ENCODE measurements at regions not wholly inside any gene's neighbourhood (a gene's known extent, or its start where the extent isn't known, plus 50 kb on each side); places are given as distances from the start of the nearest gene placed in this dataset.

DNA sequence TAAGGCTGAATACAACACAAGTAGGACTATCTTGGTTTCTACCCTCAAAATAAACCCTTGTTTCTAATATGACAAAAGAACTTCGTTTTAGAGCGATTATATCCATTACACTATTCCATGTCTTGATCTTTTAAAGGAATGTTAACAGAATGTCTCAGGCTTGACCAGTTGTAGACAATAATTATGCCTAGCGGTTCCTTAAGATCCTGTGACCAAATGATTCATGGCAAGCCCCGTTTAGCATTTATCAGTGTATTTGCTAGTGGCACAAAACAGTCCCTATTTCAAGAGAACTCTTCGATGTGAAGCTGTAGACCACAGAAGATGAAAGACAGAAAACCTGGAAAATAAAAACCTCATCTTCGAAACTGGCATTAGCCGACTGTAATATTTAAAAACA lies 200.9 kb upstream of the SOX9 start:
- TF ChIP-seq EGR1 (IDR thresholded peaks at IDR 0.05) (no peak), CEBPB (IDR thresholded peaks at IDR 0.05) (no peak), TEAD4 (IDR thresholded peaks at IDR 0.05) (no peak), CREB1 (IDR thresholded peaks at IDR 0.05; ENCODE audit: low read depth) (no peak), YY1 (IDR thresholded peaks at IDR 0.05; ENCODE audit: low read depth) (no peak), TCF12 (IDR thresholded peaks at IDR 0.05; ENCODE audit: low read depth) (no peak), TAF1 (IDR thresholded peaks at IDR 0.05; ENCODE audit: low read depth) (no peak), ZBTB7A (IDR thresholded peaks at IDR 0.05; ENCODE audit: low read depth) (no peak), RAD21 (IDR thresholded peaks at IDR 0.05; ENCODE audit: low read depth) (no peak), NFIC (IDR thresholded peaks at IDR 0.05) (no peak), EP300 (IDR thresholded peaks at IDR 0.05; ENCODE audit: borderline replicate concordance) (no peak), FOXM1 (IDR thresholded peaks at IDR 0.05; ENCODE audit: borderline replicate concordance, low read depth) (no peak)
- TF ChIP-seq, protein P1, sequence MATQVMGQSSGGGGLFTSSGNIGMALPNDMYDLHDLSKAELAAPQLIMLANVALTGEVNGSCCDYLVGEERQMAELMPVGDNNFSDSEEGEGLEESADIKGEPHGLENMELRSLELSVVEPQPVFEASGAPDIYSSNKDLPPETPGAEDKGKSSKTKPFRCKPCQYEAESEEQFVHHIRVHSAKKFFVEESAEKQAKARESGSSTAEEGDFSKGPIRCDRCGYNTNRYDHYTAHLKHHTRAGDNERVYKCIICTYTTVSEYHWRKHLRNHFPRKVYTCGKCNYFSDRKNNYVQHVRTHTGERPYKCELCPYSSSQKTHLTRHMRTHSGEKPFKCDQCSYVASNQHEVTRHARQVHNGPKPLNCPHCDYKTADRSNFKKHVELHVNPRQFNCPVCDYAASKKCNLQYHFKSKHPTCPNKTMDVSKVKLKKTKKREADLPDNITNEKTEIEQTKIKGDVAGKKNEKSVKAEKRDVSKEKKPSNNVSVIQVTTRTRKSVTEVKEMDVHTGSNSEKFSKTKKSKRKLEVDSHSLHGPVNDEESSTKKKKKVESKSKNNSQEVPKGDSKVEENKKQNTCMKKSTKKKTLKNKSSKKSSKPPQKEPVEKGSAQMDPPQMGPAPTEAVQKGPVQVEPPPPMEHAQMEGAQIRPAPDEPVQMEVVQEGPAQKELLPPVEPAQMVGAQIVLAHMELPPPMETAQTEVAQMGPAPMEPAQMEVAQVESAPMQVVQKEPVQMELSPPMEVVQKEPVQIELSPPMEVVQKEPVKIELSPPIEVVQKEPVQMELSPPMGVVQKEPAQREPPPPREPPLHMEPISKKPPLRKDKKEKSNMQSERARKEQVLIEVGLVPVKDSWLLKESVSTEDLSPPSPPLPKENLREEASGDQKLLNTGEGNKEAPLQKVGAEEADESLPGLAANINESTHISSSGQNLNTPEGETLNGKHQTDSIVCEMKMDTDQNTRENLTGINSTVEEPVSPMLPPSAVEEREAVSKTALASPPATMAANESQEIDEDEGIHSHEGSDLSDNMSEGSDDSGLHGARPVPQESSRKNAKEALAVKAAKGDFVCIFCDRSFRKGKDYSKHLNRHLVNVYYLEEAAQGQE (IDR thresholded peaks at IDR 0.05; ENCODE audit: low read depth), result no peak
- TF ChIP-seq, protein P2, sequence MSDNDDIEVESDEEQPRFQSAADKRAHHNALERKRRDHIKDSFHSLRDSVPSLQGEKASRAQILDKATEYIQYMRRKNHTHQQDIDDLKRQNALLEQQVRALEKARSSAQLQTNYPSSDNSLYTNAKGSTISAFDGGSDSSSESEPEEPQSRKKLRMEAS (IDR thresholded peaks at IDR 0.05), result no peak
- TF ChIP-seq, protein P3, sequence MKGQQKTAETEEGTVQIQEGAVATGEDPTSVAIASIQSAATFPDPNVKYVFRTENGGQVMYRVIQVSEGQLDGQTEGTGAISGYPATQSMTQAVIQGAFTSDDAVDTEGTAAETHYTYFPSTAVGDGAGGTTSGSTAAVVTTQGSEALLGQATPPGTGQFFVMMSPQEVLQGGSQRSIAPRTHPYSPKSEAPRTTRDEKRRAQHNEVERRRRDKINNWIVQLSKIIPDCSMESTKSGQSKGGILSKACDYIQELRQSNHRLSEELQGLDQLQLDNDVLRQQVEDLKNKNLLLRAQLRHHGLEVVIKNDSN (IDR thresholded peaks at IDR 0.05), result no peak

DNA sequence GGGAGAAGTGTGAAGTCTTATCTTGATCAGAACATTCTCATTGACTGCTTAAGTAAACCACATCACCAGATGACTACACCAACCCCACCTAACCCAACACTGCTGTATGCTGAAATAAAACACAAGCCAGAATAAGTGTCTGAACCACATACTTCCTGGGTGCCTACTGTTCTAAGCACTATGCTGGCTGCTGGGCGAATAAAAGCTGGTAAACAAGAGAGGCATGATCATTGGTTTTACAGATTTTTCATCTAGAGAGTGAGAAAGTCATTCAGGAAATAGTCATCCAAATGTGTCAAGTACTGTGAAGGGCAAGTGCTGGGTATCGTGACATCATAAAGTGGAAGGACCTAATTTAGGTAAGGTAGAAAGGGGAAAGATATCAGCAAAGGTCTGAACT lies 199.0 kb upstream of the SOX9 start:
- TF ChIP-seq CEBPB (IDR thresholded peaks at IDR 0.05), result no peak
- TF ChIP-seq, protein P3 (IDR thresholded peaks at IDR 0.05), result no peak
- no peak for TF ChIP-seq TEAD4 (IDR thresholded peaks at IDR 0.05)
- no peak for TF ChIP-seq CREB1 (IDR thresholded peaks at IDR 0.05; ENCODE audit: low read depth)
- TF ChIP-seq EGR1 (IDR thresholded peaks at IDR 0.05), result no peak
- no peak for TF ChIP-seq YY1 (IDR thresholded peaks at IDR 0.05; ENCODE audit: low read depth)
- no peak for TF ChIP-seq ZBTB7A (IDR thresholded peaks at IDR 0.05; ENCODE audit: low read depth)
- TF ChIP-seq EP300 (IDR thresholded peaks at IDR 0.05; ENCODE audit: borderline replicate concordance), result no peak
- TF ChIP-seq NFIC (IDR thresholded peaks at IDR 0.05), result no peak
- TF ChIP-seq FOXM1 (IDR thresholded peaks at IDR 0.05; ENCODE audit: borderline replicate concordance, low read depth), result no peak
- no peak for TF ChIP-seq TCF12 (IDR thresholded peaks at IDR 0.05; ENCODE audit: low read depth)
- TF ChIP-seq, protein P1 (IDR thresholded peaks at IDR 0.05; ENCODE audit: low read depth), result no peak
- TF ChIP-seq TAF1 (IDR thresholded peaks at IDR 0.05; ENCODE audit: low read depth), result no peak
- TF ChIP-seq RAD21 (IDR thresholded peaks at IDR 0.05; ENCODE audit: low read depth), result no peak
- TF ChIP-seq, protein P2 (IDR thresholded peaks at IDR 0.05), result no peak

DNA sequence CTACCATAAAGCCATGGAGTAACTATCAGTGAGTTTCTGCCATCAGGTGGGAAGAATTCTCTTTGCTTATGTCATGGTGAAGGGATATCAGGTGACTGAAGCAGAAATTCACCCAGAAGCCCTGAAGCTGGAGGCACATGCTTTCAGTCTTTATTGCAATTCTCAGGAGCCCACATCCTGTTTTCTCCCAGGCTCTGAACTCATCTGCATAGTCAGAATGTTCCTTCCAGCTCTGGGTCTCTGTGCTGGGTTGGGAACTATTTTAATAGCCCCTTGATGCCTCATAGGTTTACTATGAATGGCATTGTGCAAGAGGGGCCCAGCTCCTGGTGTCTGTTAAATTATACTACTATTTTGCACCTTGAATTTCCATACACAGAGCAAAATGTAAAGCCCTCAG lies 198.4 kb upstream of the SOX9 start:
- TF ChIP-seq CEBPB (IDR thresholded peaks at IDR 0.05) (peak; percentile 36; the same call in 1 of the 2 replicates), TCF12 (IDR thresholded peaks at IDR 0.05; ENCODE audit: low read depth) (no peak)

DNA sequence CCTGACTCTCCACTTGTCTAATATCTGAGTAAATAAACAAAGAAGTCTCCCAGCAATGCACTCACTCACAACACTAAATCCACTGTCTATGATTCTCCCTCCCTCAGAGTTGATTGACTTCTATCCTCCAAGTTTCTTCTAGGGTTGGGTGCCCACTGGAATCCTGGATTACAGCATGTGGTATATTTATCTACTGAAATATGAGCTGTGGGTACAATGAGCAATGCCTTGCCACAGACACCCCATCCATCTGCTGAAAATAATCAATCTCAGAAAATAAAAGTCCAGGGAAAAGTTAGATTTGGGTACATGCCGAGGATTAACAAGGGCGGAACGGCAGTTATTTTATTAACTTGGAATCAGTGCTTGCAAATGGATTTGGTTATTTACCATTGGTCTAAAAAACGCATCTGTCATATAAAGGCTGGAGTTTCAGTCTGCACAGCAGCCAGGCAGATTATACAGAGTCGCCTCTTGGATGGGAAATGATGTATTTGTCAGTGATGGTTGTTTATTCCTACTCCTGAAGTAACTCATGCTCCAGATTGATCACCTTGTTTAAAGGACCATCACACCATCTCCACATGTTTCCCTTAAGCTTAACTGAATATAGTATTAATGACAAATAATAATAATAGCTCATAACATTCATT lies 193.9 kb upstream of the SOX9 start:
- TF ChIP-seq CEBPB (IDR thresholded peaks at IDR 0.05) (no peak), FOXM1 (IDR thresholded peaks at IDR 0.05; ENCODE audit: borderline replicate concordance, low read depth) (no peak), TEAD4 (IDR thresholded peaks at IDR 0.05) (peak; percentile 45), EP300 (IDR thresholded peaks at IDR 0.05; ENCODE audit: borderline replicate concordance) (peak; percentile 59; the same call in 1 of the 2 replicates), TCF12 (IDR thresholded peaks at IDR 0.05; ENCODE audit: low read depth) (no peak), CREB1 (IDR thresholded peaks at IDR 0.05; ENCODE audit: low read depth) (no peak), NFIC (IDR thresholded peaks at IDR 0.05) (no peak), ZBTB7A (IDR thresholded peaks at IDR 0.05; ENCODE audit: low read depth) (no peak), YY1 (IDR thresholded peaks at IDR 0.05; ENCODE audit: low read depth) (no peak), TAF1 (IDR thresholded peaks at IDR 0.05; ENCODE audit: low read depth) (no peak), RAD21 (IDR thresholded peaks at IDR 0.05; ENCODE audit: low read depth) (no peak)
- TF ChIP-seq, protein P3 (IDR thresholded peaks at IDR 0.05), result no peak
- TF ChIP-seq, protein P1 (IDR thresholded peaks at IDR 0.05; ENCODE audit: low read depth), result no peak
- TF ChIP-seq, protein P2 (IDR thresholded peaks at IDR 0.05), result no peak
